Upper lobe of left lung (tissue), 4 donors: ENCODE measurements at regions not wholly inside any gene's neighbourhood (a gene's known extent, or its start where the extent isn't known, plus 50 kb on each side); places are given as distances from the start of the nearest gene placed in this dataset.

ENCODE experiments used
- CTCF ChIP-seq, 6 experiments: fragments of 450-650 bp in 4 of 6; fragments of 200-600 bp in 2 of 6; sonication (generic) in 2 of 6; IDR thresholded peaks; one replicate each; pipeline ENCODE4 v1.5.1; 2016 to 2019; ENCODE audit warnings: antibody characterized with exemption in 6 of 6
- EP300 ChIP-seq, 4 donors: sonication (generic); formaldehyde crosslinking; IDR thresholded peaks; one replicate each; pipeline ENCODE4 v1.5.1; 2017; ENCODE audit warnings: antibody characterized with exemption in 4 of 4, control low read depth in 2 of 4

DNA sequence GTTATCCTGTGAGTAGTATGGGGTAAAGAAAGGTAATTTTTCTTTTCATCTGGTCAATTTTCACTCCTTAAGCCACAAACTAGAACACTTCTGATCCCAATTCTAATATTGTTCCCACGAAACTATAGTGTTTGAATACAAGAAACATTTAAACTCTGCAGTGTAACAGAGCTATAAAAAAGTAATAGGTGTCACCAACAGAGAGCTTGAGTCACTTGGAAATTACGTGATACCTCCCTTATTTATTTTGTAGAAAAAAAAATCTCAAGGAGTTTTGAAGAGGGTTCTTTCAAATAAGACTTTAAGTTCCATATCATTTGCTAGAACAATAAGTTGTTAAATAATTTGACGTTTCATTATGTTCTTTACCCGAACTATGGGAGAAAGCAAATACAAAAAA is 959.4 kb downstream of the JRKL start:
- no peak for TF ChIP-seq EP300 (IDR thresholded peaks at IDR 0.05)
- TF ChIP-seq CTCF (IDR thresholded peaks at IDR 0.05) = no peak
